Nephron (organoid): ENCODE measurements at regions not wholly inside any gene's neighbourhood (a gene's known extent, or its start where the extent isn't known, plus 50 kb on each side); places are given as distances from the start of the nearest gene placed in this dataset.

Experiments used
- H3K27ac Mint-ChIP-seq, 3 experiments: 2 replicates each; pipeline ENCODE4 v1.8.0; 2020; ENCODE audit warnings: mixed read lengths in 3 of 3, mild to moderate bottlenecking in 2 of 3, moderate library complexity in 1 of 3
- H3K27me3 Mint-ChIP-seq: 2 replicates; pipeline ENCODE4 v1.8.0; 2021; ENCODE audit warnings: low read depth, mild to moderate bottlenecking, moderate library complexity, mixed read lengths
- H3K36me3 Mint-ChIP-seq: 2 replicates; pipeline ENCODE4 v1.8.0; 2020; ENCODE audit warnings: low read depth, mixed read lengths
- H3K4me1 Mint-ChIP-seq: 2 replicates; pipeline ENCODE4 v1.8.0; 2020; ENCODE audit warnings: mixed read lengths
- H3K4me3 Mint-ChIP-seq, 3 experiments: 2 replicates each; pipeline ENCODE4 v1.8.0; 2020; ENCODE audit warnings: mild to moderate bottlenecking in 3 of 3, mixed read lengths in 3 of 3, moderate library complexity in 2 of 3
- H3K9me3 Mint-ChIP-seq: 2 replicates; pipeline ENCODE4 v1.8.0; 2020; ENCODE audit warnings: mixed read lengths
- CTCF ChIP-seq, 3 experiments: fragments of 200-600 bp; sonication (generic); IDR thresholded peaks; one replicate each; pipeline ENCODE4 v1.5.0; 2021; ENCODE audit warnings: antibody characterized with exemption in 3 of 3; ENCODE audit not compliant: unreplicated experiment in 3 of 3

GRCh38 chr1:172820475-172821158, 161.7 kb downstream of the FASLG start:
- Mint-ChIP-seq H3K4me3 (no peak overlapping the region), H3K4me1 (peaks cover 27% of the 10 kb centered on the region), H3K27me3 (no peaks in the 10 kb centered on the region), H3K27ac (no peak overlapping the region), H3K9me3 (peaks cover 3% of the 10 kb centered on the region), H3K36me3 (no peaks in the 10 kb centered on the region)
- TF ChIP-seq CTCF (IDR thresholded peaks at IDR 0.05; ENCODE audit: unreplicated experiment in 3 of 3), result no peak

GRCh38 chr1:172821609-172822274, 162.8 kb downstream of the FASLG start:
- Mint-ChIP-seq H3K36me3 (no peaks in the 10 kb centered on the region), H3K4me3 (no peak overlapping the region), H3K9me3 (no peaks in the 10 kb centered on the region), H3K27ac (no peak overlapping the region), H3K4me1 (peaks cover 24% of the 10 kb centered on the region), H3K27me3 (no peaks in the 10 kb centered on the region)
- TF ChIP-seq CTCF (IDR thresholded peaks at IDR 0.05; ENCODE audit: unreplicated experiment in 3 of 3), result no peak

- TF ChIP-seq CTCF (IDR thresholded peaks at IDR 0.05; ENCODE audit: unreplicated experiment in 3 of 3), result no peak
- Mint-ChIP-seq H3K27ac (no peak overlapping the region), H3K9me3 (no peaks in the 10 kb centered on the region), H3K27me3 (no peaks in the 10 kb centered on the region), H3K4me1 (peaks cover 24% of the 10 kb centered on the region), H3K36me3 (no peaks in the 10 kb centered on the region), H3K4me3 (no peak overlapping the region)
Measured at GRCh38 chr1:172822886-172823285, 164.0 kb downstream of the FASLG start.

- Mint-ChIP-seq H3K9me3 (no peaks in the 10 kb centered on the region), H3K27me3 (no peaks in the 10 kb centered on the region), H3K27ac (no peak overlapping the region), H3K36me3 (no peaks in the 10 kb centered on the region), H3K4me3 (no peak overlapping the region), H3K4me1 (peaks cover 18% of the 10 kb centered on the region)
- TF ChIP-seq CTCF (IDR thresholded peaks at IDR 0.05; ENCODE audit: unreplicated experiment in 3 of 3), result no peak
Measured at GRCh38 chr1:172823534-172823933, 164.6 kb downstream of the FASLG start.

GRCh38 chr1:172824209-172824608, 165.3 kb downstream of the FASLG start:
- TF ChIP-seq CTCF (IDR thresholded peaks at IDR 0.05; ENCODE audit: unreplicated experiment in 3 of 3), result no peak
- Mint-ChIP-seq H3K27ac (no peak overlapping the region), H3K4me3 (no peak overlapping the region), H3K27me3 (no peaks in the 10 kb centered on the region), H3K4me1 (peaks cover 12% of the 10 kb centered on the region), H3K36me3 (no peaks in the 10 kb centered on the region), H3K9me3 (no peaks in the 10 kb centered on the region)
